Ovary (tissue), 7 donors: ENCODE measurements at regions not wholly inside any gene's neighbourhood (a gene's known extent, or its start where the extent isn't known, plus 50 kb on each side); places are given as distances from the start of the nearest gene placed in this dataset.
A peak's percentile ranks its signal among the peaks of the same experiment; 100 is the strongest.

Source experiments
- DNase-seq, 5 donors: peaks; one replicate each; pipeline ENCODE4 v3.0.0-alpha.2; 2019 to 2020
- H3K27ac ChIP-seq, 2 donors: fragments of 200-600 bp; one replicate each; pipeline versions ENCODE4 v1.5.1 to v1.8.0; 2019 to 2022
- H3K27me3 ChIP-seq: fragments of 200-600 bp; one replicate; pipeline ENCODE4 v1.8.0; 2022
- H3K36me3 ChIP-seq: fragments of 200-600 bp; sonication (generic); one replicate; pipeline ENCODE4 v1.5.1; 2019
- H3K4me1 ChIP-seq: one replicate; pipeline ENCODE4 v1.8.1; 2013; ENCODE audit warnings: mild to moderate bottlenecking, moderate library complexity; ENCODE audit not compliant: insufficient read depth
- H3K4me3 ChIP-seq: fragments of 200-600 bp; sonication (generic); one replicate; pipeline ENCODE4 v1.5.1; 2017
- H3K9me3 ChIP-seq, 2 donors: fragments of 200-600 bp in 1 of 2; sonication (generic) in 1 of 2; one replicate each; pipeline versions ENCODE4 v1.5.1 to v1.8.1; 2013 to 2019; ENCODE audit warnings: mild to moderate bottlenecking in 1 of 2, moderate library complexity in 1 of 2
- EP300 ChIP-seq: sonication (generic); formaldehyde crosslinking; IDR thresholded peaks from one replicate; pipeline ENCODE4 v1.6.1; 2017; ENCODE audit warnings: antibody characterized with exemption
- POLR2A ChIP-seq: fragments of 450-650 bp; IDR thresholded peaks from one replicate; pipeline ENCODE4 v1.6.1; 2017; ENCODE audit warnings: antibody characterized with exemption, mild to moderate bottlenecking, moderate library complexity
- WGBS, 3 donors: extraction: QIAGEN DNeasy Blood & Tissue Kit in 1 of 3; methylation state at CpG; one replicate each; pipeline versions ENCODE4 v1.1.5 to v1.1.7; 2013 to 2017; 5-methylcytosine and 5-hydroxymethylcytosine counted together
- intact Hi-C, 4 donors: fragments of 100-400 bp; cut with DNase I; formaldehyde crosslinking; loops; one replicate each; pipeline versions ENCODE4 v1.11.0 to v1.15.1; 2022 to 2023
- TF ChIP-seq, protein P1 (sequence below), 3 donors: fragments of 450-650 bp in 2 of 3; fragments of 200-600 bp in 1 of 3; IDR thresholded peaks; one replicate each; pipeline versions ENCODE4 v1.5.1 to v1.8.0; 2016 to 2022; ENCODE audit warnings: antibody characterized with exemption in 3 of 3, mild to moderate bottlenecking in 1 of 3
- donor health status: DM: no; HTN: no; CAD: no; lungs with moderate emphysema.
- donor health status: DM: no; HTN: no; CAD: no.
- donor health status: Bipolar disorder and iron deficiency.
- donor health status: DM: no; HTN: no; CAD: no.
- donor health status: DM: yes; HTN: yes; CAD: no.

- Histone ChIP-seq H3K9me3 (no peaks in the 10 kb centered on the region), H3K36me3 (no peaks in the 10 kb centered on the region), H3K4me1 (peaks cover 12% of the 10 kb centered on the region), H3K27me3 (no peaks in the 10 kb centered on the region), H3K27ac (no peak overlapping the region), H3K4me3 (no peak overlapping the region)
- 81 to 95% (median 95%) methylated on average over 7 of the region's 7 CpGs for whole genome bisulfite sequencing, 3 donors
- TF ChIP-seq POLR2A, result no peak
- TF ChIP-seq, protein P1, sequence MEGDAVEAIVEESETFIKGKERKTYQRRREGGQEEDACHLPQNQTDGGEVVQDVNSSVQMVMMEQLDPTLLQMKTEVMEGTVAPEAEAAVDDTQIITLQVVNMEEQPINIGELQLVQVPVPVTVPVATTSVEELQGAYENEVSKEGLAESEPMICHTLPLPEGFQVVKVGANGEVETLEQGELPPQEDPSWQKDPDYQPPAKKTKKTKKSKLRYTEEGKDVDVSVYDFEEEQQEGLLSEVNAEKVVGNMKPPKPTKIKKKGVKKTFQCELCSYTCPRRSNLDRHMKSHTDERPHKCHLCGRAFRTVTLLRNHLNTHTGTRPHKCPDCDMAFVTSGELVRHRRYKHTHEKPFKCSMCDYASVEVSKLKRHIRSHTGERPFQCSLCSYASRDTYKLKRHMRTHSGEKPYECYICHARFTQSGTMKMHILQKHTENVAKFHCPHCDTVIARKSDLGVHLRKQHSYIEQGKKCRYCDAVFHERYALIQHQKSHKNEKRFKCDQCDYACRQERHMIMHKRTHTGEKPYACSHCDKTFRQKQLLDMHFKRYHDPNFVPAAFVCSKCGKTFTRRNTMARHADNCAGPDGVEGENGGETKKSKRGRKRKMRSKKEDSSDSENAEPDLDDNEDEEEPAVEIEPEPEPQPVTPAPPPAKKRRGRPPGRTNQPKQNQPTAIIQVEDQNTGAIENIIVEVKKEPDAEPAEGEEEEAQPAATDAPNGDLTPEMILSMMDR (IDR thresholded peaks at IDR 0.05), result no peak
- no peak for TF ChIP-seq EP300
- intact Hi-C loops, result loop anchor here in 1 of 4 donors (5.0 kb wide), 1 partner anchor 397 kb away; the partner anchor contains the start of gene TRIB2
- no peak for DNase-seq
Measured at GRCh38 chr2:12320027-12320734, 396.6 kb upstream of the TRIB2 start.

DNA sequence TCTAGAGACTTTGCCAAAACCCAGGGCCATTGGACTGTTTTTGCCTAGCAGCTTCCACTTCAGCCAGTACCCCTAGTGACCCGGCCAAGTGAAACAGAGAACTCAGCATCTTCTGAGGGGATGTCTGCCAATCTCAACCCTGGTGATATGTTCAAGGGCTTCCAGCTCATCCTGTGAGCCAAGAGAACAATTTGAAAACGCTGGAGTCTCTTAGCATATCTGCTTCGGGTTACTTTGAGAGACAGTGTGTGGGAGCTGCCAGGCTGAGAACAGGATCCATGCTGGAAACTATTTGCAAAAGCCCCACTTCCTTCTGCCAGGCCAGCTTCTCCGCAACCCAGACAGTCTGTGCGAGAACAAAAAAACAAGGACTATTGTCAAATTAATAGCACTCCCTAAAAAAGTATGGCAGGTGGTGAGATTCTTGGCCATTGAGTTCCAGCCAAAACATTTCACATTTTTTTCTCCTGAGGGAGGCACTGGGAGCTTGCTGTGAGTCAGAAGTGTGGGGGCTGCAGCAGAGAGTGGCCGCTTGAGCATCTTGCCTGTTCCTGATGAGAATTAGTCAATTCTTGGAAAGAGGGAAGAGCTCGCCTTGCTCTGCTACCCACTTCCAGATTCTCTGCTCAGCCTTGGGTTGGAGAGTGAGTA, 395.6 kb upstream of the TRIB2 start:
- Histone ChIP-seq H3K27me3 (no peaks in the 10 kb centered on the region), H3K27ac (peak overlapping the region in 1 of 2 donors; percentile 55), H3K4me1 (peaks cover 12% of the 10 kb centered on the region), H3K9me3 (no peaks in the 10 kb centered on the region), H3K4me3 (no peak overlapping the region), H3K36me3 (no peaks in the 10 kb centered on the region)
- peak; percentile 67 to 83 (median 77) for DNase-seq
- TF ChIP-seq EP300, result no peak
- TF ChIP-seq, protein P1 (IDR thresholded peaks at IDR 0.05), result peak in 1 of 3 donors; percentile 13
- intact Hi-C loops, result loop anchor here in 1 of 4 donors (5.0 kb wide), 1 partner anchor 396 kb away; the partner anchor contains the start of gene TRIB2
- 6 to 14% (median 9%) methylated on average over 7 of the region's 7 CpGs for WGBS, 3 donors

GRCh38 chr2:12321886-12322285, 394.9 kb upstream of the TRIB2 start:
- peak overlapping the region in 1 of 2 donors; percentile 55 for H3K27ac ChIP-seq
- DNase-seq, result no peak
- peaks cover 12% of the 10 kb centered on the region for H3K4me1 ChIP-seq
- no peak overlapping the region for H3K4me3 ChIP-seq
- TF ChIP-seq EP300 (no peak), POLR2A (no peak)
- TF ChIP-seq, protein P1 (IDR thresholded peaks at IDR 0.05), result no peak
- 46 to 71% (median 48%) methylated on average over 2 of the region's 2 CpGs for WGBS, 3 donors
- intact Hi-C loops, result loop anchor here in 1 of 4 donors (5.0 kb wide), 1 partner anchor 395 kb away; the partner anchor contains the start of gene TRIB2
- no peaks in the 10 kb centered on the region for H3K9me3 ChIP-seq
- H3K27me3 ChIP-seq, result no peaks in the 10 kb centered on the region
- H3K36me3 ChIP-seq, result no peaks in the 10 kb centered on the region

DNA sequence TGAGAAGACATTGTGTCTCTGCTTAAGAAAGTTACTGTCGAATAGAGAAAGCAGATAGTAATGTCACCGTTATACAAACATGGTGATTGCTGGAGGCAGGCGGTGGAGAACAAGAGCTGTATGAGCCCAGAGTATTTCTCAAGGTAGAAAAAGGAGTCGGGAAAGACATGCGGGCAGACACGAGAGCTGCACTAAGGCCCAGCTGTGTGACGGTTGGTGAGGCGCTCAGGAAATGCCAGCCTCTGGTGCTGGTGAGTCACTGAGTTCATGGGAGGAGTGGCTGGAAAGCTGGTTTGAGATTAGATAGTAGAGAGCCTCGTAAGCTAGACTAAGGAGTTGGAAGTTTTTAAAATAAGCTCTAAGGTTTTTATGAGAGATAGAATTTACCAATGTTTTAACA, 390.9 kb upstream of the TRIB2 start:
- no peak for DNase-seq
- TF ChIP-seq, protein P1 (IDR thresholded peaks at IDR 0.05), result no peak
- TF ChIP-seq POLR2A, result no peak
- Histone ChIP-seq H3K36me3 (no peaks in the 10 kb centered on the region), H3K4me1 (peaks cover 3% of the 10 kb centered on the region), H3K27ac (no peak overlapping the region), H3K27me3 (no peaks in the 10 kb centered on the region), H3K4me3 (no peak overlapping the region), H3K9me3 (no peaks in the 10 kb centered on the region)
- 78 to 82% (median 80%) methylated on average over 9 of the region's 9 CpGs for WGBS, 3 donors
- intact Hi-C loops, result no loop called here
